ENCODE measurements at regions not wholly inside any gene's neighbourhood (a gene's known extent, or its start where the extent isn't known, plus 50 kb on each side); places are given as distances from the start of the nearest gene placed in this dataset.
"Not testable (repeated sequence)": the region's sequence is repeated elsewhere in the genome, so short reads cannot be mapped to it uniquely, and the experiment has no call there.

DNA sequence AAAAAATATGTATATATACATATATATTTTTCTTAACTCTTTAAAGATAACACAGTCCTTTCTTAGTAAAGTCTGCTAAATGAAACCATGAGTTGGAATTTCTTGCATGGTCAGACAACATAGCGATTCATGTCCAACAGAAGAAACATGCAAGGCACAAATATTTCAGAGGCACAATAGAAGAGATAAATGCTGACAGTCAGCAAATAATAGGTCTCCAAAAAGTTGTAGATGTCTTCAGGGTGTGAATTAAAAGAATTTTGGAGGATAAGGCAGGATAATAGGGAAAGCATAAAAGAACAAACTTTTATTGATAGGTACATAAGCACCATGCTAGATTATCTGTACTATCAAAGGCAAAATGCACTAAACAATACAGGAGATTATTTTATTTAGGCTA is 800.2 kb downstream of the PLCL1 start:
- H3K4me3 ChIP-seq (ENCODE audit: low read length): no peak overlapping the region
- DNase-seq (ENCODE audit: low read depth, low spot score): no peak

DNA sequence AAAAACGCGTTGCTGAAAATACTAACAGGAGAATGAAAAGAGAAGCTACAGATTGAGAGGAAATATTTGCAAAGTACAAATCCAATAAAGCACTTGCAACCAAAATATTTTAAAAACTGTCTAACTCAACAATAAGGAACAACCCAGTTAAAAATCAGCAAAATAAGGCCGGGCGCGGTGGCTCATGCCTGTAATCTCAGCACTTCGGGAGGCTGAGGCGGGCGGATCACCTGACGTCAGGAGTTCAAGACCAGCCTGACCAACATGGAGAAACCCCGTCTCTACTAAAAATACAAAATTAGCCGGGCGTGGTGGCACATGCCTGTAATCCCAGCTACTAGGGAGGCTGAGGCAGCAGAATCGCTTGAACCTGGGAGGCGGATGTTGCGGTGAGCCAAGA is 798.6 kb downstream of the PLCL1 start:
- DNase-seq (ENCODE audit: low read depth, low spot score); H3K4me3 ChIP-seq (ENCODE audit: low read length): not testable (repeated sequence)

DNA sequence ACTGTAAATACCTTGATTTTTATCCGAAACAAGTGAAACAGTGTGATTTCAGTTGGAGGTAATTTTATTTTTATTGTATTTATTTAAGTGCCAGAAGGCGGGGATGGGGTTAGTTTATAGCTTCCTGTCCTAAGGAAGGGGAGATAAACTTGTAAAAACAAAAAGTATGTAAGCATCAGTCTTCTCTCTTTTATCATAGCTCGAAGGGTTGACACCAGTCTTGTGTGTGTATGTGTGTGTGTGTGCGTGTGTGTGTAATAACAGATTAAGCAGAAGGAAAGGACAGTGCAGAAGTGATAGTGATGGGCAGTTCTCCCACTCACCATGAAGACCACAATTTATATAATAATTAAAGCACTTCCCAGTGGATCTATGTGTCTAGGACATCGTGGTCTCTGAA is 793.3 kb downstream of the PLCL1 start:
- H3K4me3 ChIP-seq (ENCODE audit: low read length): no peak overlapping the region
- DNase-seq (ENCODE audit: low read depth, low spot score): no peak

GRCh38 chr2:198596985-198597384 is 792.6 kb downstream of the PLCL1 start:
- DNase-seq (ENCODE audit: low read depth, low spot score): no peak
- H3K4me3 ChIP-seq (ENCODE audit: low read length): no peak overlapping the region

GRCh38 chr2:198595721-198596120 is 791.3 kb downstream of the PLCL1 start:
- DNase-seq (ENCODE audit: low read depth, low spot score): no peak
- H3K4me3 ChIP-seq (ENCODE audit: low read length): no peak overlapping the region

- DNase-seq (ENCODE audit: low read depth, low spot score): no peak
- no peak overlapping the region for H3K4me3 ChIP-seq (ENCODE audit: low read length)
Observed at GRCh38 chr2:198591586-198591985, 787.2 kb downstream of the PLCL1 start.

GRCh38 chr2:198587741-198588140 is 783.3 kb downstream of the PLCL1 start:
- no peak for DNase-seq (ENCODE audit: low read depth, low spot score)
- no peak overlapping the region for H3K4me3 ChIP-seq (ENCODE audit: low read length)

GRCh38 chr2:198587240-198587639 is 782.8 kb downstream of the PLCL1 start:
- no peak overlapping the region for H3K4me3 ChIP-seq (ENCODE audit: low read length)
- no peak for DNase-seq (ENCODE audit: low read depth, low spot score)

DNA sequence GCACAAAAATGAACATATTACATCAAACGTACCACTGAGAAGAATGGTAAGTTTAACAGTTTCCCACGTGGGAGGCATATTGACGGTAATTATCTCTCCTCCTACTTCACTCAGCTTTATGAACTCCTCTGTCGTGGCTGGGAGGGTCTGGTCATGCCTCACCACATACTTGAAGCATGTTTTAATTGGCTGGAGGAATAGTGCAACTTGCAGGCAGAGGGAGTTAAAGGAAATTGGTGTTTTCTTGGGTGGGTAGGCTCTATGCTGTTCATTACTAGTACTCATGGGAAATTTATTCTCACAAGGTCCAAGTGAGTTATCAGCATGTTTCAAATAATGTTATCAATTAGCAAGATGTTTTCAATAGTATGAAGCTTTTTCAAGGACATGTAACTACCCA is 767.0 kb downstream of the PLCL1 start:
- DNase-seq (ENCODE audit: low read depth, low spot score): no peak
- no peak overlapping the region for H3K4me3 ChIP-seq (ENCODE audit: low read length)

- no peak overlapping the region for H3K4me3 ChIP-seq (ENCODE audit: low read length)
- DNase-seq (ENCODE audit: low read depth, low spot score): no peak
Observed at GRCh38 chr2:198558176-198558575, 753.8 kb downstream of the PLCL1 start.

DNA sequence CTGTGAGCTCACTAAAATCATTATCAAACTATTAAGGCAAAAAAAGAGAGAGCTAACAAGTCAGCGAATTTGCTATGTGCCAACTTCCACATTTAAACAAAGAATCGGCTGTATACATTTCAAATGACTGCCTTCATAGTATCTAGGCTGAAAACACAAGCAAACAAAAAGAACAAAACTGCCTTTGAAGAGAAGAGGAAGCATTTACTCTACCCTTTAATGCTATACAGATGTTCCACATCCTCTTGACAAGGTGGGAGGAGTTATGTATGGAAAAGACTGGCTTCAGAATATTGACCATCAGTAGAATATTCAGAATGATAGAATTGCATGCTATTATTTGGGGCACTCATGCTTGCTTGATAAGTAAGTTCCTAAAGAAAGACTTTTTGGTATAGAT is 741.7 kb downstream of the PLCL1 start:
- DNase-seq (ENCODE audit: low read depth, low spot score): no peak
- no peak overlapping the region for H3K4me3 ChIP-seq (ENCODE audit: low read length)

- H3K4me3 ChIP-seq (ENCODE audit: low read length): no peak overlapping the region
- no peak for DNase-seq (ENCODE audit: low read depth, low spot score)
Observed at GRCh38 chr2:198545411-198545810, 741.0 kb downstream of the PLCL1 start.

- DNase-seq (ENCODE audit: low read depth, low spot score): no peak
- H3K4me3 ChIP-seq (ENCODE audit: low read length): no peak overlapping the region
Observed at GRCh38 chr2:198544461-198544860, 740.1 kb downstream of the PLCL1 start.

GRCh38 chr2:198534756-198535155 is 730.4 kb downstream of the PLCL1 start:
- no peak for DNase-seq (ENCODE audit: low read depth, low spot score)
- H3K4me3 ChIP-seq (ENCODE audit: low read length): no peak overlapping the region

DNA sequence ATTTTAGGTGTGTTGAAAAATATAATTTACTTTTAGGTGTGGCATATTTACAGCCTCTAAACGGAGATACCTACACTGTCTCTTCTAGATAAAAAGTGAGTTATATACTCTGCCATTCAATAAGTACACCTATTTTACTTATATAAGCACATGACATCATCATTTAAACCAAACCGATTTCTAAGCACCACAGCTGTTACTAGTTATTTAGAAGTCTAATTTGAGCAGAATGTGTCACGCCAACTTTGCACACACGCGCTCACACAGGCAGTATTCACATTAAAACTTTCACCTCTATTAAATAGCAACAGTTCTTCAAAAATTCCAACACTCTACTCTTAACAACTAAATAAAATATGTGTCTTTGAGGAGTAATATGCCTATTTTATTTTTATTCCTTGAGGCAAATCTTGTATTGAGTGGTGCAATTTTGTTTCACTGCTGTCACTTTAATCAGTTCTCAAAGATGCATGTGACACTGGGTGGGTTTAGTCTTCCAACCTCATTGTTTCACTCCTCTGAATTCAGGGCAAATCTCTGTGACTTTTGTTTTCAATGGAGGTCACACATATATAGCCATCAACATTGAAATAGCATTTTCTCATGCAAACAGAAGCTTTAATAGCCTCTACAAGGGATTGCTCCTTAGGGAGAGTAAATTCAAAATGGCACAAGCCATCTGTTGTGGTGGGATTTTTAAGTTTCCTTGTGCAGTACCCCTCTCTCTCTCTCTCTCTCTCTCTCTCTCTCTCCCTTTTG is 721.0 kb downstream of the PLCL1 start:
- H3K4me3 ChIP-seq (ENCODE audit: low read length): no peak overlapping the region

GRCh38 chr2:198523710-198524109 is 719.3 kb downstream of the PLCL1 start:
- no peak for DNase-seq (ENCODE audit: low read depth, low spot score)
- H3K4me3 ChIP-seq (ENCODE audit: low read length): no peak overlapping the region

More for the DNA sequence above, 721.0 kb downstream of the PLCL1 start:
- no peak for DNase-seq (ENCODE audit: low read depth, low spot score)

GRCh38 chr2:198518935-198519334 is 714.5 kb downstream of the PLCL1 start:
- no peak overlapping the region for H3K4me3 ChIP-seq (ENCODE audit: low read length)
- peak; percentile 3 for DNase-seq (ENCODE audit: low read depth, low spot score)

DNA sequence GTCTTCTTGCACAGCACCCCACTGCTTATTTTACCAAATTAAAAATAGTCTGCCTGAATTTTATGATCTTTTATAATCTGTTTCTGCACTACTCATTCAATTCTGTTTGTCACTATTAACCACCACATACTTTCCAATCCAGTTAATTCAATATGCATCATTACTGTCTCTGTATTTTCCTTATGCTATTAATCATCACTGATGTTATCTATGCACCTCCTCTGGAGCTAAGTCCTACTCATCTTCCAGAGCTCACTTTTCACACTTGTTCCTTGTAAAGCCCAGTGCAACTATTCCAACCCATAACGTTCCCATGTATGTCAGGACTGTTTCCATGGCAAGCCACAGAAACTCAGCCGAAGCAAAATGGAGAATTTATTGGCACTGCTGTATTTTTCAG is 713.6 kb downstream of the PLCL1 start:
- no peak overlapping the region for H3K4me3 ChIP-seq (ENCODE audit: low read length)
- DNase-seq (ENCODE audit: low read depth, low spot score): no peak

DNA sequence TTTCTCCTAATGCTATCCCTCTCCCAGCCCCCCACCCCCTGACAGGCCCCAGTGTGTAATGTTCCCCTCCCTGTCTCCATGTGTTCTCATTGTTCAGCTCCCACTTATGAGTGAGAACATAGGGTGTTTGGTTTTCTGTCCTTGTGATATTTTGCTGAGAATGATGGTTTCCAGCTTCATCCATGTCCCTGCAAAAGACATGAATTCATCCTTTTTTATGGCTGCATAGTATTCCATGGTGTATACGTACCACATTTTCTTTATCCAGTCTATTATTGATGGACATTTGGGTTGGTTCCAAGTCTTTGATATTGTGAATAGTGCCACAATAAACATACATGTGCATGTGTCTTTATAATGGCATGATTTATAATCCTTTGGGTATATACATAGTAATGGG is 704.2 kb downstream of the PLCL1 start:
- not testable (repeated sequence) for DNase-seq (ENCODE audit: low read depth, low spot score); H3K4me3 ChIP-seq (ENCODE audit: low read length)

- DNase-seq (ENCODE audit: low read depth, low spot score): no peak
Observed at GRCh38 chr2:198499539-198499938, 695.1 kb downstream of the PLCL1 start.

GRCh38 chr2:198498516-198498915 is 694.1 kb downstream of the PLCL1 start:
- H3K4me3 ChIP-seq (ENCODE audit: low read length): no peak overlapping the region
- no peak for DNase-seq (ENCODE audit: low read depth, low spot score)

More at GRCh38 chr2:198499539-198499938, 695.1 kb downstream of the PLCL1 start:
- H3K4me3 ChIP-seq (ENCODE audit: low read length): no peak overlapping the region
